GM12878 (cell line): ENCODE measurements at regions not wholly inside any gene's neighbourhood (a gene's known extent, or its start where the extent isn't known, plus 50 kb on each side); places are given as distances from the start of the nearest gene placed in this dataset.

Source experiments
- ATAC-seq: fragments of 200-7000 bp; cut with Tn5 transposase; 3 replicates; pipeline ENCODE4 v1.9.1; 2020; ENCODE audit warnings: mild to moderate bottlenecking, moderate library complexity
- BruUV-seq: library from RNA; stranded (reverse); fragments of 400-500 nt; replicated peaks from 2 replicates; lab custom pipeline; 2021; lab: Mats Ljungman, UMichigan
- CTCF ChIA-PET: fragments of 300-600 bp; sonication (Branson Sonifier 250); formaldehyde crosslinking; extraction: SDS; loops from one replicate; lab custom pipeline; 2021; ENCODE audit warnings: inconsistent platforms; lab: Yijun Ruan, JAX
- POLR2A ChIA-PET: fragments of 350-600 bp; formaldehyde crosslinking; extraction: SDS; loops from one replicate; lab custom pipeline; 2021; ENCODE audit warnings: inconsistent platforms; lab: Charles Lee
- RAD21 ChIA-PET: fragments of 300-600 bp; sonication (Branson Sonifier 250); formaldehyde crosslinking; loops from one replicate; lab custom pipeline; 2023; ENCODE audit warnings: antibody characterized with exemption; ENCODE audit not compliant: unreplicated experiment; lab: Charles Lee
- SMC1A ChIA-PET: fragments of 300-600 bp; sonication (Branson Sonifier 250); formaldehyde crosslinking; loops from one replicate; lab custom pipeline; 2023; ENCODE audit not compliant: unreplicated experiment, uncharacterized antibody; lab: Charles Lee
- DNase-seq: peaks from one replicate; pipeline ENCODE4 v3.0.0-alpha.2; 2011; ENCODE audit warnings: low read depth, low spot score
- FAIRE-seq: peaks from 3 replicates; lab custom pipeline; 2011; peaks lifted over from hg19 to GRCh38; lab: Jason Lieb, UNC
- H2AFZ ChIP-seq: 2 replicates; pipeline ENCODE4 v1.6.0; 2011; ENCODE audit warnings: low read depth, low read length, control low read depth; ENCODE audit not compliant: control insufficient read depth
- H3K27ac ChIP-seq: 2 replicates; pipeline ENCODE4 v1.5.1; 2011; ENCODE audit warnings: control low read depth; ENCODE audit not compliant: control insufficient read depth, insufficient read depth
- H3K27me3 ChIP-seq, 2 experiments: replicated peaks in 1 of 2; 2 replicates each; pipeline versions ENCODE4 v1.6.0 to v1.6.1; 2011; ENCODE audit warnings: low read length in 1 of 2; ENCODE audit not compliant: control insufficient read depth in 2 of 2, insufficient read depth in 2 of 2
- H3K36me3 ChIP-seq, 2 experiments: 2 replicates each; pipeline ENCODE4 v1.5.1; 2011; ENCODE audit warnings: low read length in 1 of 2; ENCODE audit not compliant: control insufficient read depth in 2 of 2, insufficient read depth in 2 of 2
- H3K4me1 ChIP-seq: 2 replicates; pipeline ENCODE4 v1.6.1; 2011; ENCODE audit warnings: mild to moderate bottlenecking, low read length, moderate library complexity, mixed read lengths; ENCODE audit not compliant: control insufficient read depth, insufficient read depth
- H3K4me2 ChIP-seq: 2 replicates; pipeline ENCODE4 v1.6.0; 2011; ENCODE audit warnings: control low read depth; ENCODE audit not compliant: control insufficient read depth, insufficient read depth
- H3K4me3 ChIP-seq: fragments of 200-600 bp; sonication (generic); 2 replicates; pipeline ENCODE4 v1.5.1; 2016
- H3K79me2 ChIP-seq: 2 replicates; pipeline ENCODE4 v1.6.0; 2011; ENCODE audit warnings: low read length; ENCODE audit not compliant: control insufficient read depth, insufficient read depth
- H3K9ac ChIP-seq: 2 replicates; pipeline ENCODE4 v1.8.0; 2011; ENCODE audit warnings: low read length, control low read depth, mixed read lengths; ENCODE audit not compliant: control insufficient read depth, insufficient read depth
- H3K9me3 ChIP-seq: replicated peaks from 3 replicates; pipeline ENCODE4 v1.5.1; 2011; ENCODE audit warnings: mild to moderate bottlenecking, low read length; ENCODE audit not compliant: control insufficient read depth, insufficient read depth
- H4K20me1 ChIP-seq: 2 replicates; pipeline ENCODE4 v1.6.0; 2011; ENCODE audit not compliant: control insufficient read depth, insufficient read depth
- ESRRA ChIP-seq: IDR thresholded peaks from 2 replicates; pipeline ENCODE4 v1.6.1; 2012; ENCODE audit warnings: mild to moderate bottlenecking, low read length, improper control_type of control experiment
- FOXM1 ChIP-seq: IDR thresholded peaks from 2 replicates; pipeline ENCODE4 v1.6.1; 2012; ENCODE audit warnings: low read depth, mild to moderate bottlenecking, inconsistent platforms, low read length, moderate library complexity
- HDGF ChIP-seq: fragments of 450-650 bp; IDR thresholded peaks from 2 replicates; pipeline ENCODE4 v1.6.1; 2016; ENCODE audit warnings: antibody characterized with exemption
- JUND ChIP-seq: IDR thresholded peaks from 2 replicates; pipeline ENCODE4 v1.6.1; 2012; ENCODE audit warnings: low read depth, mild to moderate bottlenecking, low read length, improper control_type of control experiment, moderate library complexity
- KAT2A ChIP-seq: conservative IDR thresholded peaks from 2 replicates; pipeline ENCODE4 v1.6.1; 2011; ENCODE audit warnings: low read depth, low read length; ENCODE audit not compliant: control insufficient read depth
- KDM1A ChIP-seq: fragments of 200-600 bp; sonication (generic); IDR thresholded peaks from 2 replicates; pipeline ENCODE4 v1.6.1; 2016; ENCODE audit warnings: borderline replicate concordance
- MYC ChIP-seq: IDR thresholded peaks from 2 replicates; pipeline ENCODE4 v1.6.1; 2011; ENCODE audit warnings: mild to moderate bottlenecking, low read length, moderate library complexity, inconsistent platforms; ENCODE audit not compliant: insufficient read depth, insufficient replicate concordance, insufficient read length, severe bottlenecking
- NBN ChIP-seq: fragments of 450-650 bp; IDR thresholded peaks from 2 replicates; pipeline ENCODE4 v1.6.1; 2016
- NFYA ChIP-seq: IDR thresholded peaks from 2 replicates; pipeline ENCODE4 v1.6.1; 2011; ENCODE audit warnings: low read depth, mild to moderate bottlenecking, low read length, improper control_type of control experiment, borderline replicate concordance
- NRF1 ChIP-seq: conservative IDR thresholded peaks from 2 replicates; pipeline ENCODE4 v1.6.1; 2011; ENCODE audit warnings: mild to moderate bottlenecking, low read depth, low read length, improper control_type of control experiment
- POU2F2 ChIP-seq: IDR thresholded peaks from 3 replicates; pipeline ENCODE4 v1.6.1; 2011; ENCODE audit warnings: low read depth, mild to moderate bottlenecking, low read length, borderline replicate concordance
- ZZZ3 ChIP-seq: IDR thresholded peaks from 2 replicates; pipeline ENCODE4 v1.6.1; 2011; ENCODE audit warnings: low read depth; ENCODE audit not compliant: control insufficient read depth, insufficient read length
- WGBS: methylation state at CpG from one replicate; pipeline ENCODE4 v1.1.6; 2016; ENCODE audit warnings: low lambda C conversion rate; ENCODE audit not compliant: insufficient replicate concordance, insufficient coverage; ENCODE audit errors: missing lambda C conversion rate; 5-methylcytosine and 5-hydroxymethylcytosine counted together
- in situ Hi-C: fragments of 300-500 bp; cut with MboI; formaldehyde crosslinking; loops from 9 replicates; pipeline ENCODE4 v1.14.3; 2018; ENCODE audit warnings: mixed read lengths
- intact Hi-C: fragments of 100-400 bp; cut with micrococcal nuclease; formaldehyde crosslinking; loops from one replicate; pipeline ENCODE4 v1.14.2; 2022; ENCODE audit not compliant: unreplicated experiment
- TF ChIP-seq, protein P1 (sequence below): fragments of 450-650 bp; IDR thresholded peaks from 2 replicates; pipeline ENCODE4 v1.6.1; 2017; ENCODE audit warnings: mild to moderate bottlenecking, moderate library complexity
- TF ChIP-seq, protein P2 (sequence below): IDR thresholded peaks from 2 replicates; pipeline ENCODE4 v1.6.1; 2012; ENCODE audit warnings: low read length, inconsistent platforms
- TF ChIP-seq, protein P3 (sequence below): fragments of 450-650 bp; IDR thresholded peaks from 2 replicates; pipeline ENCODE4 v1.6.1; 2017; ENCODE audit warnings: mild to moderate bottlenecking, moderate library complexity

DNA sequence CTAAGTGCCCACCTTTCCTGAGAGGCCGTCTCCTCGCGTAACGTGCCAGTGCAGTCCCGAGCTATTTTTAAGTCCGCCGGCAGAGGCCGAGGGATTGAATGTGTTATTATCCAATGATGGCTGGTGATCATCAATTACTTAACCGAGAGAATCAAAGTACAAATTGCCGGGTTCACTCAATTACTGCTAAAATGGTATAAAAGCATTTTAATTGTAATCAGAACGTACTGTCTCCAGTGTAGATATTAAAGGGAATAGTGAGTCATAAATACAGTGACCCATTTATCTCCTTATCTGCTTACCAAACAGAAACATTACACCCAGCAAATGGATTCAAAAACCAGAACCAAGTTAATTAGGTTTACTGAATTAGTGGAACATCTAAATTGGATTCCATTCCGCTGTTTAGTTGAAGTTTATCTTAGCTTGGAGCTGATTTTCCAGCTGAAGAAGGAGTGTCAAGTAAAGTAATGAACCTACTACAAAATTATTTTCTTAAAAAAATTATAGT lies 334.9 kb downstream of the BRD1 start (continued):
- TF ChIP-seq, protein P1, sequence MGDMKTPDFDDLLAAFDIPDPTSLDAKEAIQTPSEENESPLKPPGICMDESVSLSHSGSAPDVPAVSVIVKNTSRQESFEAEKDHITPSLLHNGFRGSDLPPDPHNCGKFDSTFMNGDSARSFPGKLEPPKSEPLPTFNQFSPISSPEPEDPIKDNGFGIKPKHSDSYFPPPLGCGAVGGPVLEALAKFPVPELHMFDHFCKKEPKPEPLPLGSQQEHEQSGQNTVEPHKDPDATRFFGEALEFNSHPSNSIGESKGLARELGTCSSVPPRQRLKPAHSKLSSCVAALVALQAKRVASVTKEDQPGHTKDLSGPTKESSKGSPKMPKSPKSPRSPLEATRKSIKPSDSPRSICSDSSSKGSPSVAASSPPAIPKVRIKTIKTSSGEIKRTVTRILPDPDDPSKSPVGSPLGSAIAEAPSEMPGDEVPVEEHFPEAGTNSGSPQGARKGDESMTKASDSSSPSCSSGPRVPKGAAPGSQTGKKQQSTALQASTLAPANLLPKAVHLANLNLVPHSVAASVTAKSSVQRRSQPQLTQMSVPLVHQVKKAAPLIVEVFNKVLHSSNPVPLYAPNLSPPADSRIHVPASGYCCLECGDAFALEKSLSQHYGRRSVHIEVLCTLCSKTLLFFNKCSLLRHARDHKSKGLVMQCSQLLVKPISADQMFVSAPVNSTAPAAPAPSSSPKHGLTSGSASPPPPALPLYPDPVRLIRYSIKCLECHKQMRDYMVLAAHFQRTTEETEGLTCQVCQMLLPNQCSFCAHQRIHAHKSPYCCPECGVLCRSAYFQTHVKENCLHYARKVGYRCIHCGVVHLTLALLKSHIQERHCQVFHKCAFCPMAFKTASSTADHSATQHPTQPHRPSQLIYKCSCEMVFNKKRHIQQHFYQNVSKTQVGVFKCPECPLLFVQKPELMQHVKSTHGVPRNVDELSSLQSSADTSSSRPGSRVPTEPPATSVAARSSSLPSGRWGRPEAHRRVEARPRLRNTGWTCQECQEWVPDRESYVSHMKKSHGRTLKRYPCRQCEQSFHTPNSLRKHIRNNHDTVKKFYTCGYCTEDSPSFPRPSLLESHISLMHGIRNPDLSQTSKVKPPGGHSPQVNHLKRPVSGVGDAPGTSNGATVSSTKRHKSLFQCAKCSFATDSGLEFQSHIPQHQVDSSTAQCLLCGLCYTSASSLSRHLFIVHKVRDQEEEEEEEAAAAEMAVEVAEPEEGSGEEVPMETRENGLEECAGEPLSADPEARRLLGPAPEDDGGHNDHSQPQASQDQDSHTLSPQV = no peak
- no peak for TF ChIP-seq MYC

DNA sequence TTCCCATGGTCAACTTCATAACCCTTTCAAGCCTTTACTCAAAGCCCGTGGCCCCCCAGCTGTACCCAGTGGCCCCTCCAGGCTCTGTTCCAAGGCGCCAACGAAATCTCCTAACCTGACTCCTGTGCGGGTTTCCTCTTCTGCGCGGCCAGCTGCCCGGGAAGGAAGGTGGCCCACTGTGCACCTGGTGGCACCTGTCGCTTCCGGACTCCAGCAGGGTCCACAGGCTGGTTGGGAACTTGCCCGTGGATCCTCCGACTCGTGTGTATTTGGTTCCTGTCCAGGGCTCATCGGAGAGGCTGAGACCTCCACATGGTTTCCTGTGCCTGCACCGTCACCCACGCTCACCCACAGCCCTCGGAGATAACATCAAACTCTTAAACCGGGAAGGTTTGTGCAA lies 335.4 kb downstream of the BRD1 start:
- no peak overlapping the region for H3K4me3 ChIP-seq
- in situ Hi-C loops = no loop called here
- TF ChIP-seq ZZZ3 (no peak), NBN (no peak), JUND (no peak), KAT2A (no peak), ESRRA (no peak), HDGF (no peak), FOXM1 (no peak), NRF1 (no peak), KDM1A (no peak), NFYA (no peak), POU2F2 (no peak)
- TF ChIP-seq, protein P2, sequence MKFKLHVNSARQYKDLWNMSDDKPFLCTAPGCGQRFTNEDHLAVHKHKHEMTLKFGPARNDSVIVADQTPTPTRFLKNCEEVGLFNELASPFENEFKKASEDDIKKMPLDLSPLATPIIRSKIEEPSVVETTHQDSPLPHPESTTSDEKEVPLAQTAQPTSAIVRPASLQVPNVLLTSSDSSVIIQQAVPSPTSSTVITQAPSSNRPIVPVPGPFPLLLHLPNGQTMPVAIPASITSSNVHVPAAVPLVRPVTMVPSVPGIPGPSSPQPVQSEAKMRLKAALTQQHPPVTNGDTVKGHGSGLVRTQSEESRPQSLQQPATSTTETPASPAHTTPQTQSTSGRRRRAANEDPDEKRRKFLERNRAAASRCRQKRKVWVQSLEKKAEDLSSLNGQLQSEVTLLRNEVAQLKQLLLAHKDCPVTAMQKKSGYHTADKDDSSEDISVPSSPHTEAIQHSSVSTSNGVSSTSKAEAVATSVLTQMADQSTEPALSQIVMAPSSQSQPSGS = no peak
- TF ChIP-seq, protein P3, sequence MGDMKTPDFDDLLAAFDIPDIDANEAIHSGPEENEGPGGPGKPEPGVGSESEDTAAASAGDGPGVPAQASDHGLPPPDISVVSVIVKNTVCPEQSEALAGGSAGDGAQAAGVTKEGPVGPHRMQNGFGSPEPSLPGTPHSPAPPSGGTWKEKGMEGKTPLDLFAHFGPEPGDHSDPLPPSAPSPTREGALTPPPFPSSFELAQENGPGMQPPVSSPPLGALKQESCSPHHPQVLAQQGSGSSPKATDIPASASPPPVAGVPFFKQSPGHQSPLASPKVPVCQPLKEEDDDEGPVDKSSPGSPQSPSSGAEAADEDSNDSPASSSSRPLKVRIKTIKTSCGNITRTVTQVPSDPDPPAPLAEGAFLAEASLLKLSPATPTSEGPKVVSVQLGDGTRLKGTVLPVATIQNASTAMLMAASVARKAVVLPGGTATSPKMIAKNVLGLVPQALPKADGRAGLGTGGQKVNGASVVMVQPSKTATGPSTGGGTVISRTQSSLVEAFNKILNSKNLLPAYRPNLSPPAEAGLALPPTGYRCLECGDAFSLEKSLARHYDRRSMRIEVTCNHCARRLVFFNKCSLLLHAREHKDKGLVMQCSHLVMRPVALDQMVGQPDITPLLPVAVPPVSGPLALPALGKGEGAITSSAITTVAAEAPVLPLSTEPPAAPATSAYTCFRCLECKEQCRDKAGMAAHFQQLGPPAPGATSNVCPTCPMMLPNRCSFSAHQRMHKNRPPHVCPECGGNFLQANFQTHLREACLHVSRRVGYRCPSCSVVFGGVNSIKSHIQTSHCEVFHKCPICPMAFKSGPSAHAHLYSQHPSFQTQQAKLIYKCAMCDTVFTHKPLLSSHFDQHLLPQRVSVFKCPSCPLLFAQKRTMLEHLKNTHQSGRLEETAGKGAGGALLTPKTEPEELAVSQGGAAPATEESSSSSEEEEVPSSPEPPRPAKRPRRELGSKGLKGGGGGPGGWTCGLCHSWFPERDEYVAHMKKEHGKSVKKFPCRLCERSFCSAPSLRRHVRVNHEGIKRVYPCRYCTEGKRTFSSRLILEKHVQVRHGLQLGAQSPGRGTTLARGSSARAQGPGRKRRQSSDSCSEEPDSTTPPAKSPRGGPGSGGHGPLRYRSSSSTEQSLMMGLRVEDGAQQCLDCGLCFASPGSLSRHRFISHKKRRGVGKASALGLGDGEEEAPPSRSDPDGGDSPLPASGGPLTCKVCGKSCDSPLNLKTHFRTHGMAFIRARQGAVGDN = no peak

More for the DNA sequence above, 335.4 kb downstream of the BRD1 start:
- no peak overlapping the region for H3K9ac ChIP-seq
- intact Hi-C loops = no loop called here
- no peak overlapping the region for H3K27ac ChIP-seq
- ChIA-PET SMC1A (no interaction called here), POLR2A (no interaction called here), RAD21 (no interaction called here), CTCF (no interaction called here)
- H3K9me3 ChIP-seq = no peaks in the 10 kb centered on the region; the same call in 2 of the 3 replicates
- H3K79me2 ChIP-seq = no peaks in the 10 kb centered on the region
- no peaks in the 10 kb centered on the region for H3K36me3 ChIP-seq
- H3K4me2 ChIP-seq = no peak overlapping the region
- no peaks in the 10 kb centered on the region; the same call in 1 of the 2 replicates for H4K20me1 ChIP-seq
- no TSS peak for BruUV-seq
- WGBS = 59% methylated on average over 17 of the region's 17 CpGs
- ATAC-seq (no peak), FAIRE-seq (no peak), DNase-seq (no peak)
- no peak overlapping the region for H2AFZ ChIP-seq
- H3K27me3 ChIP-seq = no peaks in the 10 kb centered on the region
- H3K4me1 ChIP-seq = no peaks in the 10 kb centered on the region
